HAP-1 (cell line): ENCODE measurements at regions not wholly inside any gene's neighbourhood (a gene's known extent, or its start where the extent isn't known, plus 50 kb on each side); places are given as distances from the start of the nearest gene placed in this dataset.
A peak's percentile ranks its signal among the peaks of the same experiment; 100 is the strongest.

Source experiments
- DNase-seq, 2 experiments: peaks; one replicate each; pipeline ENCODE4 v3.0.0-alpha.2; 2016 to 2020; ENCODE audit warnings: low spot score in 2 of 2
- H3K27me3 ChIP-seq: fragments of 250-450 bp; sonication (Bioruptor Pico); 2 replicates; pipeline ENCODE4 v1.5.1; 2020; ENCODE audit warnings: low read depth, mild to moderate bottlenecking, moderate library complexity
- H3K36me3 ChIP-seq: fragments of 250-450 bp; sonication (Bioruptor Pico); replicated peaks from 2 replicates; pipeline ENCODE4 v1.5.1; 2020; ENCODE audit warnings: mild to moderate bottlenecking
- H3K4me1 ChIP-seq: fragments of 250-450 bp; sonication (Bioruptor Pico); 2 replicates; pipeline ENCODE4 v1.5.1; 2020; ENCODE audit warnings: mild to moderate bottlenecking
- H3K4me3 ChIP-seq: fragments of 250-450 bp; sonication (Bioruptor Pico); 2 replicates; pipeline ENCODE4 v1.5.1; 2020; ENCODE audit warnings: mild to moderate bottlenecking, moderate library complexity
- H3K9me3 ChIP-seq: fragments of 250-450 bp; sonication (Bioruptor Pico); 2 replicates; pipeline ENCODE4 v1.5.1; 2020; ENCODE audit warnings: mild to moderate bottlenecking, moderate library complexity
- in situ Hi-C: fragments of 300-500 bp; cut with MboI; formaldehyde crosslinking; loops from 3 replicates; pipeline ENCODE4 v1.14.3; 2020; ENCODE audit warnings: low sequenced_read_pairs, inconsistent platforms, mixed read lengths

GRCh38 chr16:51434567-51435198, 283.6 kb upstream of the SALL1 start:
- Histone ChIP-seq H3K36me3 (no peaks in the 10 kb centered on the region), H3K4me3 (no peak overlapping the region), H3K4me1 (peaks cover 29% of the 10 kb centered on the region), H3K27me3 (no peaks in the 10 kb centered on the region), H3K9me3 (no peaks in the 10 kb centered on the region)
- in situ Hi-C loops, result no loop called here
- no peak for DNase-seq

- Histone ChIP-seq H3K4me3 (no peak overlapping the region), H3K9me3 (no peaks in the 10 kb centered on the region), H3K4me1 (peaks cover 27% of the 10 kb centered on the region), H3K27me3 (no peaks in the 10 kb centered on the region), H3K36me3 (no peaks in the 10 kb centered on the region)
- in situ Hi-C loops, result no loop called here
- no peak for DNase-seq
These were observed 282.5 kb upstream of the SALL1 start for GRCh38 chr16:51433599-51433998.

GRCh38 chr16:51431517-51432241, 280.6 kb upstream of the SALL1 start:
- peaks cover 19% of the 10 kb centered on the region for H3K4me1 ChIP-seq
- in situ Hi-C loops, result no loop called here
- H3K9me3 ChIP-seq, result no peaks in the 10 kb centered on the region
- H3K27me3 ChIP-seq, result no peaks in the 10 kb centered on the region
- no peaks in the 10 kb centered on the region for H3K36me3 ChIP-seq
- DNase-seq, result peak; percentile 36 to 41
- no peak overlapping the region for H3K4me3 ChIP-seq

GRCh38 chr16:51430716-51431369, 279.8 kb upstream of the SALL1 start:
- in situ Hi-C loops, result no loop called here
- H3K9me3 ChIP-seq, result no peaks in the 10 kb centered on the region
- H3K27me3 ChIP-seq, result no peaks in the 10 kb centered on the region
- H3K4me3 ChIP-seq, result no peak overlapping the region
- DNase-seq, result no peak
- H3K36me3 ChIP-seq, result no peaks in the 10 kb centered on the region
- H3K4me1 ChIP-seq, result peaks cover 18% of the 10 kb centered on the region

GRCh38 chr16:51429041-51429440, 278.0 kb upstream of the SALL1 start:
- no peaks in the 10 kb centered on the region for H3K36me3 ChIP-seq
- no peaks in the 10 kb centered on the region for H3K9me3 ChIP-seq
- in situ Hi-C loops, result no loop called here
- no peak overlapping the region for H3K4me3 ChIP-seq
- DNase-seq, result no peak
- H3K27me3 ChIP-seq, result no peaks in the 10 kb centered on the region
- peaks cover 18% of the 10 kb centered on the region for H3K4me1 ChIP-seq

GRCh38 chr16:51427085-51427484, 276.0 kb upstream of the SALL1 start:
- peaks cover 31% of the 10 kb centered on the region for H3K4me1 ChIP-seq
- no peak for DNase-seq
- H3K27me3 ChIP-seq, result no peaks in the 10 kb centered on the region
- no peaks in the 10 kb centered on the region for H3K36me3 ChIP-seq
- no peak overlapping the region for H3K4me3 ChIP-seq
- in situ Hi-C loops, result no loop called here
- no peaks in the 10 kb centered on the region for H3K9me3 ChIP-seq

GRCh38 chr16:51426276-51426675, 275.2 kb upstream of the SALL1 start:
- in situ Hi-C loops, result no loop called here
- H3K27me3 ChIP-seq, result no peaks in the 10 kb centered on the region
- no peak for DNase-seq
- no peak overlapping the region for H3K4me3 ChIP-seq
- no peaks in the 10 kb centered on the region for H3K36me3 ChIP-seq
- peaks cover 27% of the 10 kb centered on the region for H3K4me1 ChIP-seq
- H3K9me3 ChIP-seq, result no peaks in the 10 kb centered on the region

- no peak overlapping the region for H3K4me3 ChIP-seq
- no peaks in the 10 kb centered on the region for H3K27me3 ChIP-seq
- in situ Hi-C loops, result no loop called here
These were observed 269.2 kb upstream of the SALL1 start for GRCh38 chr16:51420247-51420646.

GRCh38 chr16:51419768-51420167, 268.7 kb upstream of the SALL1 start:
- H3K4me3 ChIP-seq, result no peak overlapping the region
- DNase-seq, result no peak
- no peaks in the 10 kb centered on the region for H3K27me3 ChIP-seq
- H3K36me3 ChIP-seq, result no peaks in the 10 kb centered on the region
- peaks cover 16% of the 10 kb centered on the region for H3K4me1 ChIP-seq
- in situ Hi-C loops, result no loop called here
- no peaks in the 10 kb centered on the region for H3K9me3 ChIP-seq

More at GRCh38 chr16:51420247-51420646, 269.2 kb upstream of the SALL1 start:
- Histone ChIP-seq H3K9me3 (no peaks in the 10 kb centered on the region), H3K4me1 (peaks cover 16% of the 10 kb centered on the region), H3K36me3 (no peaks in the 10 kb centered on the region)
- DNase-seq, result no peak

GRCh38 chr16:51418258-51418657, 267.2 kb upstream of the SALL1 start:
- no peaks in the 10 kb centered on the region for H3K27me3 ChIP-seq
- in situ Hi-C loops, result no loop called here

GRCh38 chr16:51416926-51417325, 265.9 kb upstream of the SALL1 start:
- Histone ChIP-seq H3K9me3 (no peaks in the 10 kb centered on the region), H3K4me3 (no peak overlapping the region), H3K27me3 (no peaks in the 10 kb centered on the region), H3K4me1 (peaks cover 1% of the 10 kb centered on the region), H3K36me3 (no peaks in the 10 kb centered on the region)
- in situ Hi-C loops, result no loop called here
- DNase-seq, result no peak

More at GRCh38 chr16:51418258-51418657, 267.2 kb upstream of the SALL1 start:
- no peak for DNase-seq
- Histone ChIP-seq H3K9me3 (no peaks in the 10 kb centered on the region), H3K4me1 (peaks cover 15% of the 10 kb centered on the region), H3K36me3 (no peaks in the 10 kb centered on the region), H3K4me3 (no peak overlapping the region)

- Histone ChIP-seq H3K9me3 (no peaks in the 10 kb centered on the region), H3K4me3 (no peak overlapping the region), H3K4me1 (0 out of 2 replicates have a peak, but pooled peaks cover 3% of the 10 kb centered on the region), H3K36me3 (no peaks in the 10 kb centered on the region), H3K27me3 (no peaks in the 10 kb centered on the region)
- DNase-seq, result no peak
- in situ Hi-C loops, result no loop called here
These were observed 259.1 kb upstream of the SALL1 start for GRCh38 chr16:51410125-51410524.

- no peaks in the 10 kb centered on the region for H3K36me3 ChIP-seq
- no peak overlapping the region for H3K4me3 ChIP-seq
- no peaks in the 10 kb centered on the region for H3K9me3 ChIP-seq
- no peaks in the 10 kb centered on the region for H3K27me3 ChIP-seq
- DNase-seq, result no peak
- in situ Hi-C loops, result no loop called here
- H3K4me1 ChIP-seq, result 0 out of 2 replicates have a peak, but pooled peaks cover 3% of the 10 kb centered on the region
These were observed 258.1 kb upstream of the SALL1 start for GRCh38 chr16:51409001-51409675.

GRCh38 chr16:51408357-51408756, 257.3 kb upstream of the SALL1 start:
- Histone ChIP-seq H3K4me1 (0 out of 2 replicates have a peak, but pooled peaks cover 3% of the 10 kb centered on the region), H3K27me3 (no peaks in the 10 kb centered on the region), H3K9me3 (no peaks in the 10 kb centered on the region), H3K4me3 (no peak overlapping the region), H3K36me3 (no peaks in the 10 kb centered on the region)
- in situ Hi-C loops, result no loop called here
- no peak for DNase-seq
